ENCODE measurements at regions not wholly inside any gene's neighbourhood (a gene's known extent, or its start where the extent isn't known, plus 50 kb on each side); places are given as distances from the start of the nearest gene placed in this dataset.

- H3K36me3 ChIP-seq (ENCODE audit: insufficient read depth, low read length): no peaks in the 10 kb centered on the region
- H3K4me1 Mint-ChIP-seq (ENCODE audit: low read depth): no peaks in the 10 kb centered on the region
- intact Hi-C loops (cut with DNase I, micrococcal nuclease): no loop called here
- no peaks in the 10 kb centered on the region for H3K36me3 Mint-ChIP-seq (ENCODE audit: low read depth)
- ATAC-seq (ENCODE audit: poor library complexity) (no peak), DNase-seq (no peak)
- no peaks in the 10 kb centered on the region for H3K27me3 Mint-ChIP-seq
- H3K4me1 ChIP-seq (ENCODE audit: insufficient read depth, low read length): no peaks in the 10 kb centered on the region
- no peaks in the 10 kb centered on the region for H3K9me3 ChIP-seq (ENCODE audit: control insufficient read depth in 1 of 2, insufficient read depth in 1 of 2, low read length in 2 of 2)
- H3K27ac ChIP-seq (ENCODE audit: low read depth in 1 of 2, low read length in 2 of 2): no peak overlapping the region
- no peak overlapping the region for H3K4me3 ChIP-seq (ENCODE audit: low read length)
- TF ChIP-seq CTCF (IDR thresholded peaks at IDR 0.05): no peak
- no peaks in the 10 kb centered on the region for H3K27me3 ChIP-seq (ENCODE audit: control insufficient read depth in 1 of 2, insufficient read depth in 2 of 2, low read length in 2 of 2)
- no peak overlapping the region for H3K27ac Mint-ChIP-seq
- ChIA-PET CTCF (no interaction called here), POLR2A (no interaction called here)
- H3K9me3 Mint-ChIP-seq: no peaks in the 10 kb centered on the region
- H3K4me3 Mint-ChIP-seq: no peak overlapping the region
These were observed 122.6 kb upstream of the LOC128125822 start for GRCh38 chr6:63449714-63450113.

GRCh38 chr6:63451238-63451637 lies 121.0 kb upstream of the LOC128125822 start:
- intact Hi-C loops (cut with DNase I, micrococcal nuclease): no loop called here
- Histone ChIP-seq H3K9me3 (ENCODE audit: control insufficient read depth in 1 of 2, insufficient read depth in 1 of 2, low read length in 2 of 2) (no peaks in the 10 kb centered on the region), H3K4me1 (ENCODE audit: insufficient read depth, low read length) (no peaks in the 10 kb centered on the region), H3K27ac (ENCODE audit: low read depth in 1 of 2, low read length in 2 of 2) (no peak overlapping the region), H3K27me3 (ENCODE audit: control insufficient read depth in 1 of 2, insufficient read depth in 2 of 2, low read length in 2 of 2) (no peaks in the 10 kb centered on the region), H3K36me3 (ENCODE audit: insufficient read depth, low read length) (no peaks in the 10 kb centered on the region), H3K4me3 (ENCODE audit: low read length) (no peak overlapping the region)
- Mint-ChIP-seq H3K9me3 (no peaks in the 10 kb centered on the region), H3K27me3 (no peaks in the 10 kb centered on the region), H3K27ac (no peak overlapping the region), H3K4me3 (no peak overlapping the region), H3K4me1 (ENCODE audit: low read depth) (no peaks in the 10 kb centered on the region), H3K36me3 (ENCODE audit: low read depth) (no peaks in the 10 kb centered on the region)
- ATAC-seq (ENCODE audit: poor library complexity) (no peak), DNase-seq (no peak)
- TF ChIP-seq CTCF (IDR thresholded peaks at IDR 0.05): no peak
- ChIA-PET CTCF (no interaction called here), POLR2A (no interaction called here)

- Mint-ChIP-seq H3K9me3 (no peaks in the 10 kb centered on the region), H3K27me3 (peaks cover 4% of the 10 kb centered on the region), H3K4me3 (no peak overlapping the region), H3K27ac (no peak overlapping the region), H3K4me1 (ENCODE audit: low read depth) (no peaks in the 10 kb centered on the region), H3K36me3 (ENCODE audit: low read depth) (no peaks in the 10 kb centered on the region)
- CTCF ChIA-PET: no interaction called here
- Histone ChIP-seq H3K4me1 (ENCODE audit: insufficient read depth, low read length) (no peaks in the 10 kb centered on the region), H3K27me3 (ENCODE audit: control insufficient read depth in 1 of 2, insufficient read depth in 2 of 2, low read length in 2 of 2) (no peaks in the 10 kb centered on the region), H3K9me3 (ENCODE audit: control insufficient read depth in 1 of 2, insufficient read depth in 1 of 2, low read length in 2 of 2) (no peaks in the 10 kb centered on the region), H3K27ac (ENCODE audit: low read depth in 1 of 2, low read length in 2 of 2) (no peak overlapping the region), H3K4me3 (ENCODE audit: low read length) (no peak overlapping the region), H3K36me3 (ENCODE audit: insufficient read depth, low read length) (no peaks in the 10 kb centered on the region)
- DNase-seq (no peak), ATAC-seq (ENCODE audit: poor library complexity) (no peak)
- no peak for TF ChIP-seq CTCF (IDR thresholded peaks at IDR 0.05)
- POLR2A ChIA-PET: no interaction called here
- intact Hi-C loops (cut with DNase I, micrococcal nuclease): no loop called here
These were observed 120.2 kb upstream of the LOC128125822 start for GRCh38 chr6:63452125-63452524.

All from CD4-positive, alpha-beta T cell (primary cell).